Neural crest cell (in vitro differentiated cells): ENCODE measurements at regions not wholly inside any gene's neighbourhood (a gene's known extent, or its start where the extent isn't known, plus 50 kb on each side); places are given as distances from the start of the nearest gene placed in this dataset.

Experiments
- DNase-seq: peaks from one replicate; pipeline ENCODE4 v3.0.0; 2021; ENCODE audit warnings: low read depth, mixed read lengths, low spot score
- H3K27ac Mint-ChIP-seq: one replicate; pipeline ENCODE4 v1.8.0; 2021; ENCODE audit warnings: mild to moderate bottlenecking, mixed read lengths; ENCODE audit not compliant: unreplicated experiment
- H3K27me3 Mint-ChIP-seq: 2 replicates; pipeline ENCODE4 v1.8.0; 2021; ENCODE audit warnings: low read depth, mild to moderate bottlenecking, mixed read lengths
- H3K36me3 Mint-ChIP-seq: 2 replicates; pipeline ENCODE4 v1.8.0; 2021; ENCODE audit warnings: low read depth, mild to moderate bottlenecking, mixed read lengths
- H3K4me1 Mint-ChIP-seq: 2 replicates; pipeline ENCODE4 v1.8.0; 2021; ENCODE audit warnings: mixed read lengths
- H3K4me3 Mint-ChIP-seq: one replicate; pipeline ENCODE4 v1.8.0; 2021; ENCODE audit warnings: mild to moderate bottlenecking, mixed read lengths
- H3K9me3 Mint-ChIP-seq: 2 replicates; pipeline ENCODE4 v1.8.0; 2021; ENCODE audit warnings: mixed read lengths
- TF ChIP-seq, protein P1 (sequence below): fragments of 200-600 bp; sonication (generic); conservative IDR thresholded peaks from 2 replicates; pipeline ENCODE4 v1.5.0; 2021; ENCODE audit warnings: antibody characterized with exemption, mild to moderate bottlenecking

DNA sequence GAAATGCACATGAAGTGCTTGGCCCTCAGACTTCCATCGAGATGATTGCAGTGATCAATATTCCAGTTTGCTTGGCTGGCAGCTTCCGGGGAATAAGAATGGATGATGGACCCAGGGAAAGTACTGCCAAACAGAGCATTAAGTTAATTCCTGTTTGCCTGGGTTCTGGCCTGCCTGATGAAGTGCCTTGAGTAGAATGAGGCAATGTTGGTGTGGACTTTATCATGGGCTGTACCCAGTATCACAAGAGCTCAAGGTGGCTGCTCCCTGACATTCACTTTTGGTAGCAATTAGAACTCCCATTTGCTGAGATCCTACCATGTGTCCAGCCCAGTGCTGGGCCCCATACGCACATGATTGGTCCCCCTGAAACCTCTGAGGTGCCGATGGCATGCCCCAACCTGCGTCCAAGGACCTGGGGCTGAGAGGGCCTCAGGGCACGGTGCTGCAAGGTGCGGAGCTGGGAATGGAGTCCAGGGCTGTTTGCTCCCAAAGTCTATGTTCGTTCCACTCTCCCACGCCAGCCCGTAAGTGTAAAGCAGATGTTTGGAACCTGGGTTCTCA lies 80.7 kb downstream of the SLC25A47 start:
- Mint-ChIP-seq H3K9me3 (no peaks in the 10 kb centered on the region), H3K4me3 (no peak overlapping the region), H3K27me3 (no peaks in the 10 kb centered on the region), H3K4me1 (peaks cover 52% of the 10 kb centered on the region), H3K36me3 (no peaks in the 10 kb centered on the region), H3K27ac (no peak overlapping the region)
- DNase-seq = no peak
- TF ChIP-seq, protein P1, sequence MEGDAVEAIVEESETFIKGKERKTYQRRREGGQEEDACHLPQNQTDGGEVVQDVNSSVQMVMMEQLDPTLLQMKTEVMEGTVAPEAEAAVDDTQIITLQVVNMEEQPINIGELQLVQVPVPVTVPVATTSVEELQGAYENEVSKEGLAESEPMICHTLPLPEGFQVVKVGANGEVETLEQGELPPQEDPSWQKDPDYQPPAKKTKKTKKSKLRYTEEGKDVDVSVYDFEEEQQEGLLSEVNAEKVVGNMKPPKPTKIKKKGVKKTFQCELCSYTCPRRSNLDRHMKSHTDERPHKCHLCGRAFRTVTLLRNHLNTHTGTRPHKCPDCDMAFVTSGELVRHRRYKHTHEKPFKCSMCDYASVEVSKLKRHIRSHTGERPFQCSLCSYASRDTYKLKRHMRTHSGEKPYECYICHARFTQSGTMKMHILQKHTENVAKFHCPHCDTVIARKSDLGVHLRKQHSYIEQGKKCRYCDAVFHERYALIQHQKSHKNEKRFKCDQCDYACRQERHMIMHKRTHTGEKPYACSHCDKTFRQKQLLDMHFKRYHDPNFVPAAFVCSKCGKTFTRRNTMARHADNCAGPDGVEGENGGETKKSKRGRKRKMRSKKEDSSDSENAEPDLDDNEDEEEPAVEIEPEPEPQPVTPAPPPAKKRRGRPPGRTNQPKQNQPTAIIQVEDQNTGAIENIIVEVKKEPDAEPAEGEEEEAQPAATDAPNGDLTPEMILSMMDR = no peak

DNA sequence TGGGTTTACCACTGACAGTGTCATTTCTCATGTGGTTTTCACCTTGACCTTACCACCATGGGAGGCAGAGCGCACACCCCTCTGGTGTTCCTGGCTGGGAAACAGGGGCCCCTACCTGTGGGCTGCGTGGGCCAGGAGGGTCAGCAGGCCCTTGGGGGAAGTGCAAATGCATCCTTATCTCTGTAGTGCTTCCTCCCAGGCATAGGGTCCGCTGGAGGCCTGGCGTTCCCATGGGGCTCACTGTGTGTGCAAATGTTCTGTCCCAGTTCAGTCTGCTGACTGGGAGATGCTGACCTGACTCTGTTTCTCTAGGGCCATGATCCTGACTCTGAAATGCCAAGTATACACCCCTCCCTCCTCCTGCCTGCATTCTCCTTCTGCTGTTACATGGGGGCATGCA lies 81.3 kb downstream of the SLC25A47 start:
- no peaks in the 10 kb centered on the region for H3K36me3 Mint-ChIP-seq
- H3K27ac Mint-ChIP-seq = no peak overlapping the region

DNA sequence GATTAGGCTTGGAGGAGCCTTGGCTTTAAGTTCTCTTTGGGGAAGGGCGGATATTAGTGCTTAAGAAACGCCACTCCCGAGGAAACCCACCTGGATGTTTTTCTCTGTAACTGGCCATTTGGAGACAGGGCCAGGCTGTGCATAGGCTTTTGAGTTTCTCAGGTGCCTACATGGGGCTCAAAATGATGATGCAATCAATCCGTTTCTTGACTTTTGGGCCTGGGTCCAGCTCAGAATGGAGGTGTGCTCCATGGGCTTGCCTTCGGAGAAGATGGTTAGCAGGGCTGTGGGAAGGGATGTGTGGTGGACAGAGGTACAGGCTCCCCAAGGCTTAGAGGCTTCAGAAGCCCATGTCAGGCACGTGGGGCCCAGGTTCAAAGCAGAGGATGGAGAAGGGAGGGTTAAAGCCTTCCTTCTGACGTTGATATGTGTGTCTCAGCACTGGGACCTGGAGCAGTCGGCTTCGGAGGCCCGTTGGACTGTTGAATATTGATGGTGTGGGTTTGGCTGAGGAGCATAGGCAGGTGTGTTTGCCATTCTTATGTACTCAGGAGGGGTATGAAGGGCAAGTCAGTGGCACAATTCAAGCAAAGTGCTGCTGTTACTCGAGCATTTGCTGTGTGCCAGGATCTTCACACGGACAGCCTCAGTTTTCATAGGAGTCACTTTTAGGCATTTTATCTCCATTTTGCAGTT lies 82.8 kb downstream of the SLC25A47 start:
- Mint-ChIP-seq H3K27me3 (no peaks in the 10 kb centered on the region), H3K27ac (no peak overlapping the region), H3K9me3 (no peaks in the 10 kb centered on the region), H3K4me3 (no peak overlapping the region), H3K4me1 (peaks cover 47% of the 10 kb centered on the region), H3K36me3 (no peaks in the 10 kb centered on the region)
- DNase-seq = no peak
- TF ChIP-seq, protein P1 = no peak

More for the DNA sequence above, 81.3 kb downstream of the SLC25A47 start:
- Mint-ChIP-seq H3K4me1 (peaks cover 51% of the 10 kb centered on the region), H3K4me3 (no peak overlapping the region), H3K27me3 (no peaks in the 10 kb centered on the region), H3K9me3 (no peaks in the 10 kb centered on the region)
- TF ChIP-seq, protein P1 = no peak
- DNase-seq = no peak

DNA sequence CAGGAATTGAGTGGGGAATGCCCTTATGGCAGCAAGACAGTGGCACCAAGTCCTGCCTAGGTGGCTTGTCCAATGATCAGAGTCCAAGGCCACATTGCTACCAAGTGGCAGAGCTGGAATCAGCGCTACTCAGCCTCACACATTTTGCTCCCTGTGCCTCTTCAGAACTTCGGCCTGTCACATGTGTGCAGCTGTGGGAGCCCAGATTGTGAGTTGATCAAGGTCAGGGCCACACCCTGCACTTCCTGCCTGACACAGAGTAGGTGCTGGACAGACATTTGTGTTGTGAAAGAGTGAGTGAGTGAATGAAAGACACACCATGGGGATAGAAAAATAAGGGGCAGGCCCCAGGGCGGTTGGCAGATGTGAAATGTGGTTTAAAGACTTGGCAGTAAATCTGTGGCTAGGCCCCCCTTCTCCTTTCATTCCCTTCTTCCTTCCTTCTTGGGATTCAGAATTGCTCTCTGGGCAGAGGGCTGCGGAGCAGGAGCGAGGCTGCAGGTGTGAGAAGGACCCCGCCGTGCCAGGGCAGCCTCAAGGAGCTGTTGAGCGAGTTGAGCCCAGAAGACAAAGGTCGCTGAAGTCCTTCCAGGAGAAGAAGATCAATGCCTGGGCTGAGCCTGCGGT lies 83.5 kb downstream of the SLC25A47 start:
- no peaks in the 10 kb centered on the region for H3K9me3 Mint-ChIP-seq
- no peaks in the 10 kb centered on the region for H3K27me3 Mint-ChIP-seq
- TF ChIP-seq, protein P1 = no peak
- no peak overlapping the region for H3K4me3 Mint-ChIP-seq
- H3K27ac Mint-ChIP-seq = peak overlapping the region; percentile 44
- no peaks in the 10 kb centered on the region for H3K36me3 Mint-ChIP-seq
- peaks cover 40% of the 10 kb centered on the region for H3K4me1 Mint-ChIP-seq
- DNase-seq = no peak

DNA sequence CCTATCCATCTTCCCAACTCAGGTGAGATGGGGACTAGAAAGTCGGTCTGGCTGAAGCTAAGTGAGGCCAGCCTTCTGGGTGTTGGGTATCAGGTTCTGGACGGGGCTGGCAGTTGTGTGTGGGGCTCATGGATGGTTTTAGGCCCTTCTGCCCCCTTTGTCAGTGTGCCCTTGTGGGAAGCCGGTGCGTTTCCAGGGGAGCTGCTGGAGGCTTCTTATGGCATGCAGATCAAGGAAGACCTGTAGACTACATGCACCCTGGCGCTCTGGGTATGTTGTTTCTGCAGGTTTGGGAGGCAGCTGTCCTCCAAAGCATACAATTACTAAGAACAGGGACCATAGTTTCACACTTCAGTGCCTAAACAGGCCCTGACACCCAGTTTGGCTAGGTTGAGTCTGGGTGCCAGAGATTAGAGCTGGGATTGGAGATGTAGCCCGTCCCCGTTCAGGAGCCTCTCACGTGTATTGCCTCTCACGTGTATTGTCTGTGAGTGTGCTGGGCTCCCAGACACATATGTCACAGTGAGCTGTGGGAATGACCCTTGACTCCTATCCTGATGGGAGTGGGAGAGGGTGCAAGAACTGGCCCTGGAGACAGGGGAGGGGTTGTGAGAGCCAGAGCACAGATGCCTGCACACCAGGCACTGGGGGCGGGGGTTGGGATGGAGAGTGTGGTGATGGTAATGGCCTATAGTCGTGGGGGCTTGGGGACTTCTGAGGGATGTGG lies 84.4 kb downstream of the SLC25A47 start:
- H3K4me3 Mint-ChIP-seq = no peak overlapping the region
- H3K36me3 Mint-ChIP-seq = no peaks in the 10 kb centered on the region
- peak overlapping the region; percentile 7 for H3K27ac Mint-ChIP-seq
- no peaks in the 10 kb centered on the region for H3K27me3 Mint-ChIP-seq
- DNase-seq = no peak
- H3K9me3 Mint-ChIP-seq = no peaks in the 10 kb centered on the region
- peaks cover 34% of the 10 kb centered on the region for H3K4me1 Mint-ChIP-seq
- TF ChIP-seq, protein P1 = no peak
